SK-N-SH (cell line): ENCODE measurements at regions not wholly inside any gene's neighbourhood (a gene's known extent, or its start where the extent isn't known, plus 50 kb on each side); places are given as distances from the start of the nearest gene placed in this dataset.

Experiments
- CTCF ChIA-PET: fragments of 300-600, 350-600 bp; formaldehyde crosslinking; extraction: SDS; loops from one replicate; lab custom pipeline; 2021; lab: Yijun Ruan, JAX
- POLR2A ChIA-PET: fragments of 350-600 bp; sonication (Branson Sonifier 250); formaldehyde crosslinking; extraction: SDS; loops from one replicate; lab custom pipeline; 2020; ENCODE audit warnings: antibody characterized with exemption, inconsistent platforms; lab: Yijun Ruan, JAX
- DNase-seq: peaks from one replicate; pipeline ENCODE4 v3.0.0; 2012
- H2AFZ ChIP-seq: fragments of 200-600 bp; sonication (generic); 2 replicates; pipeline ENCODE4 v1.8.1; 2016; ENCODE audit warnings: antibody characterized with exemption, mild to moderate bottlenecking, low read depth
- H3F3A ChIP-seq: fragments of 200-600 bp; sonication (generic); replicated peaks from 2 replicates; pipeline ENCODE3; 2016; ENCODE audit warnings: antibody characterized with exemption, mild to moderate bottlenecking; ENCODE audit not compliant: insufficient read depth
- H3K27ac ChIP-seq, 2 experiments: fragments of 200-500 bp in 1 of 2; fragments of 200-600 bp in 1 of 2; sonication (Bioruptor generic) in 1 of 2; sonication (generic), shearing (Covaris generic) in 1 of 2; 2 replicates each; pipeline versions ENCODE4 v1.5.1 to v1.6.1; 2014 to 2016; ENCODE audit warnings: low read depth in 2 of 2, inconsistent platforms in 1 of 2, low read length in 1 of 2, mild to moderate bottlenecking in 1 of 2, mixed read lengths in 1 of 2
- H3K27me3 ChIP-seq: fragments of 200-600 bp; sonication (generic), shearing (Covaris generic); 2 replicates; pipeline ENCODE4 v1.6.1; 2016; ENCODE audit warnings: mixed run types; ENCODE audit not compliant: insufficient read depth
- H3K36me3 ChIP-seq, 2 experiments: fragments of 200-500 bp in 1 of 2; fragments of 200-600 bp in 1 of 2; sonication (Bioruptor generic) in 1 of 2; sonication (generic) in 1 of 2; replicated peaks in 1 of 2; 2 replicates each; pipeline versions ENCODE3 to v1.5.1; 2014 to 2016; ENCODE audit warnings: low read length in 1 of 2, mild to moderate bottlenecking in 1 of 2; ENCODE audit not compliant: insufficient read depth in 2 of 2, control insufficient read depth in 1 of 2
- H3K4me1 ChIP-seq, 2 experiments: fragments of 200-500 bp in 1 of 2; fragments of 200-600 bp in 1 of 2; sonication (Bioruptor generic) in 1 of 2; sonication (generic), shearing (Covaris generic) in 1 of 2; 2 replicates each; pipeline versions ENCODE4 v1.5.1 to v1.6.1; 2014 to 2016; ENCODE audit warnings: low read depth in 1 of 2, low read length in 1 of 2, mixed run types in 1 of 2; ENCODE audit not compliant: insufficient read depth in 2 of 2, control insufficient read depth in 1 of 2
- H3K4me2 ChIP-seq: fragments of 200-600 bp; sonication (generic), shearing (Covaris generic); 2 replicates; pipeline ENCODE4 v1.6.1; 2017; ENCODE audit warnings: mixed run types
- H3K4me3 ChIP-seq, 2 experiments: fragments of 200-500 bp in 1 of 2; fragments of 200-600 bp in 1 of 2; sonication (Bioruptor generic) in 1 of 2; sonication (generic), shearing (Covaris generic) in 1 of 2; 2 replicates each; pipeline versions ENCODE4 v1.5.1 to v1.8.1; 2014 to 2016; ENCODE audit warnings: low read depth in 2 of 2, inconsistent platforms in 1 of 2, low read length in 1 of 2, mild to moderate bottlenecking in 1 of 2, mixed read lengths in 1 of 2, moderate library complexity in 1 of 2
- H3K79me2 ChIP-seq: fragments of 200-600 bp; sonication (generic); 2 replicates; pipeline ENCODE4 v1.8.1; 2017; ENCODE audit warnings: mild to moderate bottlenecking; ENCODE audit not compliant: insufficient read depth
- H3K9ac ChIP-seq: fragments of 200-600 bp; sonication (generic); 2 replicates; pipeline ENCODE4 v1.6.1; 2017; ENCODE audit warnings: mixed run types
- H3K9me2 ChIP-seq: fragments of 200-600 bp; sonication (generic); 2 replicates; pipeline ENCODE4 v1.6.1; 2017; ENCODE audit warnings: mixed run types
- H3K9me3 ChIP-seq: fragments of 200-600 bp; sonication (generic); 2 replicates; pipeline ENCODE4 v1.6.1; 2017; ENCODE audit warnings: mixed run types, mild to moderate bottlenecking, moderate library complexity
- H4K20me1 ChIP-seq: fragments of 200-600 bp; sonication (generic); 2 replicates; pipeline ENCODE4 v1.6.1; 2017; ENCODE audit warnings: mild to moderate bottlenecking, mixed run types; ENCODE audit not compliant: insufficient read depth
- CHD2 ChIP-seq: fragments of 150-350 bp; IDR thresholded peaks from 2 replicates; pipeline ENCODE4 v1.6.1; 2018; ENCODE audit warnings: low read length; ENCODE audit not compliant: partially characterized antibody
- CTCF ChIP-seq: fragments of 200-600 bp; sonication (generic); IDR thresholded peaks from 2 replicates; pipeline ENCODE4 v1.6.1; 2017; ENCODE audit warnings: antibody characterized with exemption, mild to moderate bottlenecking, moderate library complexity
- ELF1 ChIP-seq: IDR thresholded peaks from 2 replicates; pipeline ENCODE4 v1.4.0; 2012
- EP300 ChIP-seq, 2 experiments: IDR thresholded peaks; 2 replicates each; pipeline versions ENCODE4 v1.4.0 to v1.6.1; 2012; ENCODE audit warnings: borderline replicate concordance in 1 of 2, low read depth in 1 of 2, low read length in 1 of 2
- FOXJ3 ChIP-seq: sonication (generic); formaldehyde crosslinking; IDR thresholded peaks from 2 replicates; pipeline ENCODE4 v1.5.1; 2020; ENCODE audit warnings: mild to moderate bottlenecking, missing genetic modification reagents
- GATA2 ChIP-seq: sonication (generic); formaldehyde crosslinking; IDR thresholded peaks from 2 replicates; pipeline ENCODE4 v1.5.0; 2020; ENCODE audit warnings: mild to moderate bottlenecking, missing genetic modification reagents
- JUND ChIP-seq: IDR thresholded peaks from 2 replicates; pipeline ENCODE4 v1.4.0; 2012
- MEF2A ChIP-seq: IDR thresholded peaks from 2 replicates; pipeline ENCODE4 v1.4.0; 2012; ENCODE audit warnings: low read depth, borderline replicate concordance
- MXI1 ChIP-seq: IDR thresholded peaks from 2 replicates; pipeline ENCODE4 v1.6.1; 2012; ENCODE audit warnings: mild to moderate bottlenecking, low read depth, low read length, improper control_type of control experiment
- POLR2AphosphoS5 ChIP-seq: IDR thresholded peaks from 2 replicates; pipeline ENCODE4 v1.6.1; 2012; ENCODE audit warnings: low read depth, low read length
- RFX5 ChIP-seq: IDR thresholded peaks from 2 replicates; pipeline ENCODE4 v1.6.1; 2012; ENCODE audit warnings: mild to moderate bottlenecking, improper control_type of control experiment, low read length
- RXRA ChIP-seq: IDR thresholded peaks from 2 replicates; pipeline ENCODE4 v1.4.0; 2012; ENCODE audit warnings: low read depth, mild to moderate bottlenecking, borderline replicate concordance
- SMC3 ChIP-seq: IDR thresholded peaks from 2 replicates; pipeline ENCODE4 v1.6.1; 2012; ENCODE audit warnings: low read depth, low read length, improper control_type of control experiment
- TCF12 ChIP-seq: IDR thresholded peaks from 2 replicates; pipeline ENCODE4 v1.4.0; 2012
- TEAD4 ChIP-seq: IDR thresholded peaks from 2 replicates; pipeline ENCODE4 v1.4.0; 2012; ENCODE audit warnings: mild to moderate bottlenecking, borderline replicate concordance; ENCODE audit not compliant: insufficient read depth
- WGBS: methylation state at CpG from one replicate; pipeline ENCODE4 v1.1.6; 2017; ENCODE audit warnings: low lambda C conversion rate; 5-methylcytosine and 5-hydroxymethylcytosine counted together
- TF ChIP-seq, protein P1 (sequence below): IDR thresholded peaks from 2 replicates; pipeline ENCODE4 v1.6.1; 2012; ENCODE audit warnings: mild to moderate bottlenecking, low read depth, low read length, moderate library complexity
- TF ChIP-seq, protein P2 (sequence below): IDR thresholded peaks from 2 replicates; pipeline ENCODE4 v1.4.0; 2012; ENCODE audit warnings: low read depth
- TF ChIP-seq, protein P3 (sequence below): IDR thresholded peaks from 2 replicates; pipeline ENCODE4 v1.4.0; 2012; ENCODE audit warnings: low read depth, borderline replicate concordance
- TF ChIP-seq, protein P4 (sequence below): fragments of 150-350 bp; IDR thresholded peaks from 2 replicates; pipeline ENCODE4 v1.6.1; 2016; ENCODE audit warnings: mild to moderate bottlenecking, low read depth, low read length

GRCh38 chr4:87913896-87914295, 61.6 kb upstream of the SPP1 start:
- POLR2A ChIA-PET = no interaction called here
- no peaks in the 10 kb centered on the region; a peak in 1 of 4 replicates for H3K4me1 ChIP-seq
- H3K4me3 ChIP-seq = no peak overlapping the region
- no peaks in the 10 kb centered on the region for H3K9me3 ChIP-seq
- H3K9ac ChIP-seq = no peak overlapping the region
- WGBS = 51% methylated on average over 3 of the region's 3 CpGs
- no peak overlapping the region for H2AFZ ChIP-seq
- no peaks in the 10 kb centered on the region for H3K36me3 ChIP-seq
- TF ChIP-seq TCF12 (no peak), GATA2 (no peak), CHD2 (no peak), CTCF (no peak), EP300 (IDR thresholded peaks at IDR 0.05; ENCODE audit: borderline replicate concordance in 1 of 2, low read depth in 1 of 2, low read length in 1 of 2) (no peak), SMC3 (no peak), TEAD4 (no peak), MEF2A (no peak), POLR2AphosphoS5 (no peak), ELF1 (no peak), MXI1 (no peak), FOXJ3 (no peak), JUND (no peak), RXRA (no peak), RFX5 (no peak)
- TF ChIP-seq, protein P1, sequence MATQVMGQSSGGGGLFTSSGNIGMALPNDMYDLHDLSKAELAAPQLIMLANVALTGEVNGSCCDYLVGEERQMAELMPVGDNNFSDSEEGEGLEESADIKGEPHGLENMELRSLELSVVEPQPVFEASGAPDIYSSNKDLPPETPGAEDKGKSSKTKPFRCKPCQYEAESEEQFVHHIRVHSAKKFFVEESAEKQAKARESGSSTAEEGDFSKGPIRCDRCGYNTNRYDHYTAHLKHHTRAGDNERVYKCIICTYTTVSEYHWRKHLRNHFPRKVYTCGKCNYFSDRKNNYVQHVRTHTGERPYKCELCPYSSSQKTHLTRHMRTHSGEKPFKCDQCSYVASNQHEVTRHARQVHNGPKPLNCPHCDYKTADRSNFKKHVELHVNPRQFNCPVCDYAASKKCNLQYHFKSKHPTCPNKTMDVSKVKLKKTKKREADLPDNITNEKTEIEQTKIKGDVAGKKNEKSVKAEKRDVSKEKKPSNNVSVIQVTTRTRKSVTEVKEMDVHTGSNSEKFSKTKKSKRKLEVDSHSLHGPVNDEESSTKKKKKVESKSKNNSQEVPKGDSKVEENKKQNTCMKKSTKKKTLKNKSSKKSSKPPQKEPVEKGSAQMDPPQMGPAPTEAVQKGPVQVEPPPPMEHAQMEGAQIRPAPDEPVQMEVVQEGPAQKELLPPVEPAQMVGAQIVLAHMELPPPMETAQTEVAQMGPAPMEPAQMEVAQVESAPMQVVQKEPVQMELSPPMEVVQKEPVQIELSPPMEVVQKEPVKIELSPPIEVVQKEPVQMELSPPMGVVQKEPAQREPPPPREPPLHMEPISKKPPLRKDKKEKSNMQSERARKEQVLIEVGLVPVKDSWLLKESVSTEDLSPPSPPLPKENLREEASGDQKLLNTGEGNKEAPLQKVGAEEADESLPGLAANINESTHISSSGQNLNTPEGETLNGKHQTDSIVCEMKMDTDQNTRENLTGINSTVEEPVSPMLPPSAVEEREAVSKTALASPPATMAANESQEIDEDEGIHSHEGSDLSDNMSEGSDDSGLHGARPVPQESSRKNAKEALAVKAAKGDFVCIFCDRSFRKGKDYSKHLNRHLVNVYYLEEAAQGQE = no peak
- TF ChIP-seq, protein P2, sequence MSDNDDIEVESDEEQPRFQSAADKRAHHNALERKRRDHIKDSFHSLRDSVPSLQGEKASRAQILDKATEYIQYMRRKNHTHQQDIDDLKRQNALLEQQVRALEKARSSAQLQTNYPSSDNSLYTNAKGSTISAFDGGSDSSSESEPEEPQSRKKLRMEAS = no peak
- TF ChIP-seq, protein P3, sequence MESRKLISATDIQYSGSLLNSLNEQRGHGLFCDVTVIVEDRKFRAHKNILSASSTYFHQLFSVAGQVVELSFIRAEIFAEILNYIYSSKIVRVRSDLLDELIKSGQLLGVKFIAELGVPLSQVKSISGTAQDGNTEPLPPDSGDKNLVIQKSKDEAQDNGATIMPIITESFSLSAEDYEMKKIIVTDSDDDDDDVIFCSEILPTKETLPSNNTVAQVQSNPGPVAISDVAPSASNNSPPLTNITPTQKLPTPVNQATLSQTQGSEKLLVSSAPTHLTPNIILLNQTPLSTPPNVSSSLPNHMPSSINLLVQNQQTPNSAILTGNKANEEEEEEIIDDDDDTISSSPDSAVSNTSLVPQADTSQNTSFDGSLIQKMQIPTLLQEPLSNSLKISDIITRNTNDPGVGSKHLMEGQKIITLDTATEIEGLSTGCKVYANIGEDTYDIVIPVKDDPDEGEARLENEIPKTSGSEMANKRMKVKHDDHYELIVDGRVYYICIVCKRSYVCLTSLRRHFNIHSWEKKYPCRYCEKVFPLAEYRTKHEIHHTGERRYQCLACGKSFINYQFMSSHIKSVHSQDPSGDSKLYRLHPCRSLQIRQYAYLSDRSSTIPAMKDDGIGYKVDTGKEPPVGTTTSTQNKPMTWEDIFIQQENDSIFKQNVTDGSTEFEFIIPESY = no peak
- TF ChIP-seq, protein P4, sequence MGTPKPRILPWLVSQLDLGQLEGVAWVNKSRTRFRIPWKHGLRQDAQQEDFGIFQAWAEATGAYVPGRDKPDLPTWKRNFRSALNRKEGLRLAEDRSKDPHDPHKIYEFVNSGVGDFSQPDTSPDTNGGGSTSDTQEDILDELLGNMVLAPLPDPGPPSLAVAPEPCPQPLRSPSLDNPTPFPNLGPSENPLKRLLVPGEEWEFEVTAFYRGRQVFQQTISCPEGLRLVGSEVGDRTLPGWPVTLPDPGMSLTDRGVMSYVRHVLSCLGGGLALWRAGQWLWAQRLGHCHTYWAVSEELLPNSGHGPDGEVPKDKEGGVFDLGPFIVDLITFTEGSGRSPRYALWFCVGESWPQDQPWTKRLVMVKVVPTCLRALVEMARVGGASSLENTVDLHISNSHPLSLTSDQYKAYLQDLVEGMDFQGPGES = no peak
- H3K4me2 ChIP-seq = no peak overlapping the region
- no peaks in the 10 kb centered on the region for H3F3A ChIP-seq
- CTCF ChIA-PET = interaction anchor here (0.9 kb wide), 1 partner anchor 61 kb away, joined by 4 read pairs; no protein-coding TSS in a partner anchor
- H3K9me2 ChIP-seq = no peaks in the 10 kb centered on the region
- H3K27ac ChIP-seq = no peak overlapping the region
- no peaks in the 10 kb centered on the region for H3K27me3 ChIP-seq
- H4K20me1 ChIP-seq = no peaks in the 10 kb centered on the region
- no peak for DNase-seq
- no peaks in the 10 kb centered on the region for H3K79me2 ChIP-seq
